Upper lobe of left lung (tissue), 6 donors: ENCODE measurements at regions not wholly inside any gene's neighbourhood (a gene's known extent, or its start where the extent isn't known, plus 50 kb on each side); places are given as distances from the start of the nearest gene placed in this dataset.

Experiments used
- ATAC-seq, 2 donors: fragments of 200-7000 bp; cut with Tn5 transposase; one replicate each; pipeline ENCODE4 v1.9.1; 2022; ENCODE audit warnings: mild to moderate bottlenecking in 2 of 2, moderate library complexity in 2 of 2; ENCODE audit not compliant: low FRiP score in 2 of 2
- DNase-seq, 2 donors: peaks; one replicate each; pipeline ENCODE4 v3.0.0-alpha.2; 2019 to 2020
- H3K27ac ChIP-seq, 4 donors: fragments of 200-600 bp; sonication (generic); one replicate each; pipeline ENCODE4 v1.5.1; 2016 to 2019
- H3K27me3 ChIP-seq, 4 donors: fragments of 200-600 bp; sonication (generic); one replicate each; pipeline ENCODE4 v1.5.1; 2017 to 2019
- H3K36me3 ChIP-seq, 4 donors: fragments of 200-600 bp; sonication (generic); one replicate each; pipeline ENCODE4 v1.5.1; 2016 to 2019
- H3K4me1 ChIP-seq, 4 donors: fragments of 200-600 bp; sonication (generic); one replicate each; pipeline ENCODE4 v1.5.1; 2018 to 2019
- H3K4me3 ChIP-seq, 4 donors: fragments of 200-600 bp; sonication (generic); one replicate each; pipeline ENCODE4 v1.5.1; 2017 to 2019; ENCODE audit warnings: mild to moderate bottlenecking in 2 of 4, moderate library complexity in 1 of 4
- H3K9me3 ChIP-seq, 4 donors: fragments of 200-600 bp; sonication (generic); one replicate each; pipeline ENCODE4 v1.5.1; 2018 to 2019
- CTCF ChIP-seq, 6 experiments: fragments of 450-650 bp in 4 of 6; fragments of 200-600 bp in 2 of 6; sonication (generic) in 2 of 6; IDR thresholded peaks; one replicate each; pipeline ENCODE4 v1.5.1; 2016 to 2019; ENCODE audit warnings: antibody characterized with exemption in 6 of 6
- EP300 ChIP-seq, 4 donors: sonication (generic); formaldehyde crosslinking; IDR thresholded peaks; one replicate each; pipeline ENCODE4 v1.5.1; 2017; ENCODE audit warnings: antibody characterized with exemption in 4 of 4, control low read depth in 2 of 4
- POLR2A ChIP-seq, 4 donors: fragments of 450-650 bp; IDR thresholded peaks; one replicate each; pipeline ENCODE4 v1.5.1; 2016 to 2017; ENCODE audit warnings: antibody characterized with exemption in 4 of 4, mild to moderate bottlenecking in 2 of 4
- POLR2AphosphoS5 ChIP-seq, 2 donors: sonication (generic); formaldehyde crosslinking; IDR thresholded peaks; one replicate each; pipeline ENCODE4 v1.5.1; 2017; ENCODE audit warnings: antibody characterized with exemption in 2 of 2
- WGBS, 2 donors: methylation state at CpG; one replicate each; pipeline ENCODE4 v1.1.5; 2017 to 2018; 5-methylcytosine and 5-hydroxymethylcytosine counted together
- donor health status: DM: no; HTN: no; CAD: no; lungs with moderate emphysema.
- donor health status: DM: no; HTN: yes; CAD: no; lungs with severe emphysema.

- peak in 1 of 2 donors; percentile 59 for ATAC-seq
- WGBS, 2 donors: 79 to 83% methylated on average over 1 of the region's 1 CpG
- TF ChIP-seq POLR2A (IDR thresholded peaks at IDR 0.05) (no peak), EP300 (IDR thresholded peaks at IDR 0.05) (no peak), CTCF (IDR thresholded peaks at IDR 0.05) (no peak), POLR2AphosphoS5 (IDR thresholded peaks at IDR 0.05) (no peak)
- H3K4me1 ChIP-seq: no peaks in the 10 kb centered on the region
- no peak overlapping the region for H3K27ac ChIP-seq
- DNase-seq: no peak
- no peaks in the 10 kb centered on the region for H3K36me3 ChIP-seq
- peaks cover 0 to 9% (median 2%) of the 10 kb centered on the region in 4 donors for H3K9me3 ChIP-seq
- H3K4me3 ChIP-seq: no peak overlapping the region
- H3K27me3 ChIP-seq: no peaks in the 10 kb centered on the region
Measured at GRCh38 chr12:28899951-28900350, 249.1 kb upstream of the FAR2 start.

GRCh38 chr12:28905220-28905955, 243.7 kb upstream of the FAR2 start:
- no peaks in the 10 kb centered on the region for H3K27me3 ChIP-seq
- no peaks in the 10 kb centered on the region for H3K36me3 ChIP-seq
- no peak for ATAC-seq
- peaks cover 0 to 9% (median 2%) of the 10 kb centered on the region in 4 donors for H3K9me3 ChIP-seq
- WGBS, 2 donors: 69 to 83% methylated on average over 1 of the region's 1 CpG
- DNase-seq: no peak
- no peak overlapping the region for H3K4me3 ChIP-seq
- TF ChIP-seq POLR2A (IDR thresholded peaks at IDR 0.05): no peak
- no peak for TF ChIP-seq EP300 (IDR thresholded peaks at IDR 0.05)
- TF ChIP-seq CTCF (IDR thresholded peaks at IDR 0.05): no peak
- TF ChIP-seq POLR2AphosphoS5 (IDR thresholded peaks at IDR 0.05): no peak
- no peaks in the 10 kb centered on the region for H3K4me1 ChIP-seq
- no peak overlapping the region for H3K27ac ChIP-seq

GRCh38 chr12:28908646-28909045, 240.4 kb upstream of the FAR2 start:
- H3K4me3 ChIP-seq: no peak overlapping the region
- H3K9me3 ChIP-seq: peaks cover 0 to 10% (median 7%) of the 10 kb centered on the region in 4 donors
- no peaks in the 10 kb centered on the region for H3K36me3 ChIP-seq
- TF ChIP-seq POLR2A (IDR thresholded peaks at IDR 0.05) (no peak), POLR2AphosphoS5 (IDR thresholded peaks at IDR 0.05) (no peak), EP300 (IDR thresholded peaks at IDR 0.05) (no peak), CTCF (IDR thresholded peaks at IDR 0.05) (no peak)
- WGBS, 2 donors: 88% methylated on average over 1 of the region's 1 CpG
- no peaks in the 10 kb centered on the region for H3K27me3 ChIP-seq
- no peak overlapping the region for H3K27ac ChIP-seq
- DNase-seq (no peak), ATAC-seq (no peak)
- no peaks in the 10 kb centered on the region for H3K4me1 ChIP-seq

GRCh38 chr12:28909291-28909690, 239.8 kb upstream of the FAR2 start:
- DNase-seq (no peak), ATAC-seq (no peak)
- Histone ChIP-seq H3K27me3 (no peaks in the 10 kb centered on the region), H3K36me3 (no peaks in the 10 kb centered on the region), H3K9me3 (peaks cover 6 to 17% (median 9%) of the 10 kb centered on the region in 4 donors), H3K4me1 (no peaks in the 10 kb centered on the region), H3K27ac (no peak overlapping the region), H3K4me3 (no peak overlapping the region)
- WGBS, 2 donors: 80 to 82% methylated on average over 1 of the region's 1 CpG
- TF ChIP-seq EP300 (IDR thresholded peaks at IDR 0.05) (no peak), POLR2A (IDR thresholded peaks at IDR 0.05) (no peak), CTCF (IDR thresholded peaks at IDR 0.05) (no peak), POLR2AphosphoS5 (IDR thresholded peaks at IDR 0.05) (no peak)
